ENCODE measurements at regions not wholly inside any gene's neighbourhood (a gene's known extent, or its start where the extent isn't known, plus 50 kb on each side); places are given as distances from the start of the nearest gene placed in this dataset.
A peak's percentile ranks its signal among the peaks of the same experiment; 100 is the strongest.

- no peak for DNase-seq
Observed at GRCh38 chr4:59086410-59086809, 1976.2 kb upstream of the IGFBP7 start.

GRCh38 chr4:59091146-59092142 lies 1981.3 kb upstream of the IGFBP7 start:
- DNase-seq: no peak

- DNase-seq: no peak
Observed at GRCh38 chr4:59094505-59094904, 1984.3 kb upstream of the IGFBP7 start.

GRCh38 chr4:59102311-59102710 lies 1992.1 kb upstream of the IGFBP7 start:
- DNase-seq: no peak

- no peak for DNase-seq
Observed at GRCh38 chr4:59120287-59120814, 2010.2 kb upstream of the IGFBP7 start.

GRCh38 chr4:59122626-59123025 lies 2012.4 kb upstream of the IGFBP7 start:
- no peak for DNase-seq

- no peak for DNase-seq
Observed at GRCh38 chr4:59126159-59126558, 2016.0 kb upstream of the IGFBP7 start.

- DNase-seq: no peak
Observed at GRCh38 chr4:59127006-59127405, 2016.8 kb upstream of the IGFBP7 start.

- DNase-seq: no peak
Observed at GRCh38 chr4:59127743-59128142, 2017.6 kb upstream of the IGFBP7 start.

- no peak for DNase-seq
Observed at GRCh38 chr4:59135248-59135985, 2025.2 kb upstream of the IGFBP7 start.

- no peak for DNase-seq
Observed at GRCh38 chr4:59161249-59161648, 2038.9 kb upstream of the ADGRL3 start.

GRCh38 chr4:59175617-59176016 lies 2024.5 kb upstream of the ADGRL3 start:
- no peak for DNase-seq

- no peak for DNase-seq
Observed at GRCh38 chr4:59179372-59179771, 2020.8 kb upstream of the ADGRL3 start.

GRCh38 chr4:59180161-59180560 lies 2020.0 kb upstream of the ADGRL3 start:
- no peak for DNase-seq

GRCh38 chr4:59180969-59181368 lies 2019.2 kb upstream of the ADGRL3 start:
- no peak for DNase-seq

GRCh38 chr4:59195839-59196238 lies 2004.3 kb upstream of the ADGRL3 start:
- no peak for DNase-seq

GRCh38 chr4:59200992-59201391 lies 1999.1 kb upstream of the ADGRL3 start:
- DNase-seq: peak; percentile 9

- DNase-seq: no peak
Observed at GRCh38 chr4:59217910-59218631, 1982.1 kb upstream of the ADGRL3 start.

GRCh38 chr4:59222221-59222620 lies 1977.9 kb upstream of the ADGRL3 start:
- DNase-seq: no peak

- DNase-seq: no peak
Observed at GRCh38 chr4:59223292-59223941, 1976.7 kb upstream of the ADGRL3 start.

GRCh38 chr4:59238212-59238611 lies 1961.9 kb upstream of the ADGRL3 start:
- no peak for DNase-seq

GRCh38 chr4:59240011-59240410 lies 1960.1 kb upstream of the ADGRL3 start:
- DNase-seq: no peak
